NCI-H1048 (cell line): ENCODE measurements at regions not wholly inside any gene's neighbourhood (a gene's known extent, or its start where the extent isn't known, plus 50 kb on each side); places are given as distances from the start of the nearest gene placed in this dataset.
"Not testable (repeated sequence)": the region's sequence is repeated elsewhere in the genome, so short reads cannot be mapped to it uniquely, and the experiment has no call there.

Experiments
- DNase-seq: peaks from one replicate; lab custom pipeline; 2025; lab: John Stamatoyannopoulos, UW

DNA sequence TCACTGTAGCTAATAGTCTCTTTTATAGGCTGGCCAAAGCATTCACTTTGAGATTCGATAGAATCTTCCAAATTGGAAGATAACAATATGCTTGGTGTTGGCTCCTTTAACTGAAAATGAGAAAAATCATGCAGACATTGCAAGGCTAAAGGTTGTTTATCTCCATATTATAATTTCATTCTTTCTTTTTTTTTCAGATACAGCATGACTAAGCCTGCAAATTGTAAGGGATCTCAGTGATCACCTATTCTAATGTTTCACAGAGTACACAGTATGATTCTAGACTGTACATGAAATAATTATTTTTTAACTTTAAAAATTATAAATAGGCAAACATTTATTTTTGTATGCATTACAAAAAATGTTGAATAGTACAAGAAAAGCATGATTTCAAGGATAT lies 451.7 kb upstream of the DDI1 start:
- DNase-seq, result no peak

DNA sequence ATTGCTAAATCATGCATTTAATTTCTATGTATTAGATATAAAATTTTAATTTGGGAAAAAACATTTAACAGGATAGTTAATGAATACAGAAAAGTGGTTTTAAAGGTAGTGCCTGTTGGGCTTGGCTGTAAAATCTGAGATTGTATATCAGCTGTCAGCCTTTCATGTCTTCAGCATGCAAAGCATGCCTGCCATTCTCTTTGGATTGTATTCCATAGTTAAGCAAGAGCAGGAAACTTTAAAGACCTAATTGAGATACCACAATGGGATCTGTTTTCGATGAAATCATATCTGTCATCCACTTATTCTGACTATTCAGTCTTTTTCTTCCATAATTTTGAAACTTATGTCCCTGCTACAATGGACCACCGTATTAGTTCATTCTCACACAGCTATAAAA lies 451.0 kb upstream of the DDI1 start:
- no peak for DNase-seq

DNA sequence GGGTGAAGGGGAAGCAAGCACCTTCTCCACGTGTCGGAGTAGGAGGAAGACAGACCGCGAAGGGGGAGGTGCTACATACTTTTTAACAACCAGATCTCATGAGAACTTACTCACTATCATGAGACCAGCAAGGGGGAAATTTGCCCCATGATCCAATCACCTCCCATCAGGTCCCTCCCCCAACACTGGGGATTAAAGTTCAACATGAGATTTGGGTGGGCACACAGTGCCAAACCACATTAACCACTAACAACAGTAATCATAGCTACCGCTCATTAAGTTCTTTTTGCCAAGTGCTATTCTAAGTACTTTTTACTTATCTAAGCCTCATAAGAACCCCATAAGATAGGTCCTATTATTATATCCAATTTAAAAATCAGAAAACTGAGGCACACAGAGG lies 450.5 kb upstream of the DDI1 start:
- DNase-seq, result no peak

DNA sequence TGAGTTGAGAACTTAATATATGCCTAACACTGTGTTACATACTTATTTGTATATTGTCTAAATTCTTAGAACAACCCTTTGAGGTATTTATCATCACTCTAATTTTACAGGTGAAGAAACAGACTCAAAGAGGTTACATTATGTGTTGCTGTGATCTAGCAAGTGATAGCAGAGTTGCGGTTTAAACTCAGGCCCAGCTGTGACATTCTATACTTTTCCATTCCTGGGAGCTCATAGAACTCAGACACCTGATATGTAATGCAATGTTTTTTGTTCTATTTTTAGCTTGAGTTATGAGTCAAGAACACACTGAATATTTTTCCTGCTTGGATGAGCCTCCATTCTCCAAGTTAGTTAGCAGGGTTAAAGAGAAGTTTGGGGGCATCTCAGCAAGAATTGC lies 449.7 kb upstream of the DDI1 start:
- DNase-seq, result no peak

DNA sequence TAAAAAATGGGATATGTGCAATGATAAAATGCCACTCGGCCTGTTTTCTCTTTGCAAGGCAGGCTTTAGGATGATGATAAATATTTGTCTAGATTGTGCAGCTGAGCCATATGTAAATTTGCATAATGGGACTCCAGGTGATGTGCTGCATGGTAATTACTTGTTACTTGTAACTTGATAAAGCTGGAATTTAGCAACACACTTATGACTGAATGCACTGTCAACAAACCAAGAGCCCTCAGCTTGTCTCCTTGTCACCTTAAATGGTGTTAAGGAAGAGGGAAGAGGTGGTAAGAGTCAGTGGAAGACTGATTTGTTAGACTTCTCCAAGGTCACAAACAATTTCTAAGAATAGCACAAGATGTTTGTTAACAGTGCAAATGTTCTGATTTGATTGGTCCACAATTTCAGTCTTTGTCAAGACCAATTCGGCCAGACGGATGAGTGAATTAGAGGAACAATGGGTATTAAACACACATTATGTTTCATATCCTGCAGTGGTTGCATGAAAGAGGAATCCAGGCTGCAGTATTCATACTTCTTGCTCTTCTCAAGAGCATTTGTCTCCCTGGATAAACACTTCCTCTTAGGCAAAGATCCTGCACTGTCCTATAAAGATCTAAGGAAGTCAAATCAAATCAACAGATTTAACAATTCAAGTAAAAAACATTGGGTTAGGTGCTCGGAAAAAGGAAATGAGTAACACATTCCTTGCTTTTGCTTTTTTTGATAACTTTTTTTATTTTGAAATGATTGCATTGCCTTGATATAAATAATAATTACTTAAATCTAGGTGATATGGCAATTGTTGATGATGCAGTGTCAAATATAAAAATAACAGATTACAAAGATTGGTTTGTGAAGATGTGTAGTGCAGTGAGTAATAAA lies 448.3 kb upstream of the DDI1 start:
- no peak for DNase-seq

DNA sequence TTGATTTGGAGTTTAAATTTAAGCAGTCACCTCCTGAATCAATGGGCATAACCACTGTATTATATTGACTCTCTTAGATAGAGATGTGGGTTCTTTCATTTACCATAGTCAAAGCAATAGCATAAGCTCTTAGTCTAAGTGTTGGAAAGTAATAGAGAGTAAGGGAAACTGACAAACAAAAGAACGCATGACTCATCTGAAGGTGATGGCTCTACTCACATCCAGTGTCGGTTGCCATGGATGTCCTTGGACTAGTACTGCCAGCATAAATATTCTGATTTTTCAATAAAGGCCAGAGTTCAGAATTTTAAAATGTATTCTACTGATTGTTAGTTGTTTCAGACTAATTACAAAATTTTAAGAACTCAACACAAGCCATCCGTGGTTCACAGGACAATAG lies 444.9 kb upstream of the DDI1 start:
- DNase-seq, result no peak

DNA sequence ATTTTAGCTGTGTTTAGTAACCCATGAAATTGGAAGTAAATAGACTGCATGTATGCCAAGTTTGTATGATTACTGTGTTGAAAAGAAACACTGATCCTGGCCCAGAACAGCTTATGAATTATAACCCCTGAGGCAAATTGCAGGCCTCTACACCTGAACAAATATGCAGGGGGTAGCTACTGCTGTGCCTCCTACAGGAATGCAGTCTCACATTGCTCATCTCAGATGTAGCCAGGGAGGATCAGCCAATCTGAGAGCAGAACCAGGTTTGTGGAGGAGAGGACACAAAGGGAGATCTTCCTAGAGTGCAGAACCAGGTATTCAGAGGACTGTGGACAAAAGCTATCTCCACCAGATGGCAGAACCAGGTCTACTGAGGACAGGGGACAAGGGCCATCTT lies 442.2 kb upstream of the DDI1 start:
- DNase-seq, result no peak

DNA sequence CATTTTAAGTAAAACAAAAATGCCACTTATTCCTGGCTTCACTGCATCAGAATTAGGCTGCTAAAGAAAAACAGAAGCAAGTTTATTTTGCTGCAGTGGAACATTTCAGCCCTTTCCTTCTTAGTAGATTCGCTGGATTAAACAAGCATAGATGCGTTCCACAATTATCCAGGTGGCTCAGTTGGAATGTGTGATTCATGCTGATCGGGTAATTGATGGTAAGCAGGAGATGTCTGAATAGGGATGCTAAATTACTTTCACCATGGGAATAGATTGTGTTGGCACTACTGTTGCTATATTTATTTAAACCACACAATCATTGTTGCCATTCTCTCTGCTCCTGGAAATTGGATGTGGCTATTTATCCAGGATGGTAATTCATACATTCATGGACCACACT lies 440.1 kb upstream of the DDI1 start:
- no peak for DNase-seq

DNA sequence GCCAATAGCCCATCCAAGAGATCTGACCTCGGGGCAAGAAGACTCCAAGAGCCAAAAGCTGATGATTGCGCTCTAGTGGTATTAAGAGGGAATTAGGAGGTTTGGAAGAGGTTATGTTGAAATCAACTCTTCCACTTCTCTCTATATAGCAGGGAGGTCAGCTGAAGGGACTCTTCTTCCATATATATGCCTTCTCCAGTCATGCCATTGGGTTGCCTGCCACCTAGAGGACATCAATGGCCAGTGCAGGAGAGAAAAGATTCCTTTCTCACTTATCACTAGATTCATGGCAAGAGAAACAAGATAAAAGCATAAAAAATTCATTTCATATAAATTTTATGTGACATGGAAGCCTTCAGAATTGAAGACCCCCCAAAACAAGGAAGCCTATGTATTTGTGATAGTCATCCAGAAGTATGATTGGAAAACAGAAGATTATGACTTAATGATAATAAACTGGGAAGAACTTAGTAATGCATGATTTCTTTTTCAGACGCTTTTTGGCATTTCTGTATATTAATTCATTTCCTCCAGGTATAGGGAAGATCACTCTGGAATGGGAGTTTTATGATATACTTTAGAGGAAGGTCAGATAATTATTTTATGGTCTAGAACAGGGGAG lies 435.1 kb upstream of the DDI1 start:
- no peak for DNase-seq

DNA sequence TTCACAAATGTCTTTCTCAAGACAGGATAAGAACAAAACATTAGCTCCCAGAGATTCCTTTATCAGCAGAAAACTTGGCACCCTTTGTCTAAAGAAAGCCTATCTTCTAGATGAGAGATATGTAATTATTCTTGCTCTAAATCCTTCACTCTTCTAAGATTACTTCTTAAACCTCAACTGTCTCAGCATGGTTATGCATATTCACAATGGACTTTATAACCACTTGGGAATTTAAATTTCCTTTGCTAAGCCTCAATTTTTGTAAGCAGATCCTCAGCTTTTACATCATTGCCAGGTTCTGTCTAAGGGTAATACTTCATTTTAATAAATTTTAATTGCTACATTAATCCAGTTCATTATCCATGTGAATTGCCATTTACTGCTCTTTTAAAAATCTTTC lies 433.6 kb upstream of the DDI1 start:
- DNase-seq, result no peak

DNA sequence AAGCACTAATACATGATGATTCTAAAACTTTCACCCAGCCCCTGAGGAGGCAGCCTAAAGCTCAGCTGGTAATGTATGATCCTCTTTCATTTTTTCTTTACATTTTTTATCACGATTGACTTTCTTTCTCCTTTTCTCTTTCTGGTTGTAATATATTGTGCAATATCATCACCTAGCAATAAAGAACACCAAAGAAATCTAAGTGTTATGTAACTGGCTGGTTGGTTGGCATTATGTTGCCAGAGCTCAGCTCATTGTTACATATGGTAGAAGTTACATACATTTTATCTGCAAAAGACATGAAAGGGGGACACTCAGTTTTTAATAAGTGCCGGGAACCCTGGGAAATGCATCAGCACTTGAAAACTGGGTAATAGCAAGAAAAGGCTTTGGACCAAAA lies 432.1 kb upstream of the DDI1 start:
- no peak for DNase-seq

DNA sequence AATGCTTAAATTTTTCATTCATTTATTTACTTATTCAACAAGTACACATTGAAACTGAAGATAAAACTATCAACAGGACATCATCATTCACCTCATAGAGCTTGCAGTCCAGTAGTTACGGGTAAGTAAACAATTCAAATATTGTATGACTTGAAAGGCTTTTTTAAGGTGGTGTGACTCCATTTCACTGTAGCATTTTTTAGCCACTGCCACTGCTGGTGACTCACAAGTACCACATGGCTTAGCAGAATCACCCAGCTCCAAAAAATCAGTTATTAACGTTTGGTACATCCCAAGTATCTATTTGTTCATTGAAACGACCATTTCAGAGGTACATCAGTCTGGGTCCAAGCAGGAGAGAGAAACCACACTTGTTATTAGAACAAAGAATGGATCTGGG lies 427.9 kb upstream of the DDI1 start:
- no peak for DNase-seq

DNA sequence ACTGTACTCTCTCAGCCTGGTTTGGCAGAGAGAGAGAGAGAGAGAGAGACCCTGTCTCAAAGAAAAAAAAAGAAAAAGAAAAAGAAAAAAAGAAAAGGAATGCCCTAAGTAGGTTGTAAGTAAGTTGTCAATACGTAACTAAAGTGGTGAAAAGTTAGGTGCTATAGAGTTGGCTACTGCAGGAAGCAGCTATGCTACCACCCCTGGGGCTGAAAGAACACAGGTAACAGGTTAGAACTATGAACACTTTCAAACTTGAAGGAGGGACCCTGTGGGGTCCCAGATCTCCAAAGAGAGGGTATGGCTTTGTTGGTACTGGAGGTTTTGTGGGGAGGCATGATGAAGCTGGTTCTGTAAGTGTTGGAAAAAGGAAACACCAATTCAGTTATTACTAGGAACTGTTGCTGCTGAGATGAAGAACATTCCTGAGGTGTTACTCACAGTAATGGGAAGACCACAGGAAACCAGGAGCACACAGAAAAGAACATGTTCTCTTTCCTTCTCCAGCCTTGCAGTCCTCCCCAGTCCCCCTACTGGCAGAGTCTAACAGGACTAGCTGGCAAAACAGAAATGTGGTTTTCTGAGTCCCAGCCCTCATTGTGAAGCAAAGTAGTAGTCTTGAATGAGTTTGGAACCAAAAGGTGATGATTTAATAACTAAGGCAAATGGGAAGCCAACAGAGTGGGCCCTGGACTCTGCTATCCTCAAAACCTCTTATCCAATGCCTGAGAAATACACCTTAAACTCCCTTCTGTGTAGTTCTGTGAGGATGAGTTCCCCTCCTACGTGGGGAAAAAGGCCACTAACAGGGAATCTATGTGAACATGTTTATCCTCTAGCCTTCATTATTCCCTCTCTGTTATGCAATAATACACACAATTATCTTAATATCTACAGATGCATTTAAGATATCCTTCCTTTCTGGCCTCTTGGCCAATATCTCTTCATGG lies 427.0 kb upstream of the DDI1 start:
- DNase-seq, result no peak

DNA sequence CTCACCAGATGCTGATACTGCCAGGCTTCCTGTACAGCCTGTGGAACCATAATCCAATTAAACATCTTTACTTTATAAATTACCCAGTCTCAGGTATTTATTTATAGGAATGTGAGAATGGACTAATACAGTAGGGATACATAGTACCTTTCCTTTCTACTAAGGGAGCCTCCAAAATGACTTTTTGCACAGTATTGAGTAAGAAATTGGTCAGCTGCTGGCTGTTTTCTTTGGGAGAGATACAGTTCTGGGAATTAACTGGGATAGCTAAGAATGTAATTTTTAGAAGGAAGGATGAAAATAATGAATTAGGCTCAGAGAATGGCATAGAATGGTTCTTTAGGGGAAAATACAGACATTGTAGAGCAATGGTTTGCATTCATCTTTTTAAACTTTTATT lies 426.0 kb upstream of the DDI1 start:
- no peak for DNase-seq

DNA sequence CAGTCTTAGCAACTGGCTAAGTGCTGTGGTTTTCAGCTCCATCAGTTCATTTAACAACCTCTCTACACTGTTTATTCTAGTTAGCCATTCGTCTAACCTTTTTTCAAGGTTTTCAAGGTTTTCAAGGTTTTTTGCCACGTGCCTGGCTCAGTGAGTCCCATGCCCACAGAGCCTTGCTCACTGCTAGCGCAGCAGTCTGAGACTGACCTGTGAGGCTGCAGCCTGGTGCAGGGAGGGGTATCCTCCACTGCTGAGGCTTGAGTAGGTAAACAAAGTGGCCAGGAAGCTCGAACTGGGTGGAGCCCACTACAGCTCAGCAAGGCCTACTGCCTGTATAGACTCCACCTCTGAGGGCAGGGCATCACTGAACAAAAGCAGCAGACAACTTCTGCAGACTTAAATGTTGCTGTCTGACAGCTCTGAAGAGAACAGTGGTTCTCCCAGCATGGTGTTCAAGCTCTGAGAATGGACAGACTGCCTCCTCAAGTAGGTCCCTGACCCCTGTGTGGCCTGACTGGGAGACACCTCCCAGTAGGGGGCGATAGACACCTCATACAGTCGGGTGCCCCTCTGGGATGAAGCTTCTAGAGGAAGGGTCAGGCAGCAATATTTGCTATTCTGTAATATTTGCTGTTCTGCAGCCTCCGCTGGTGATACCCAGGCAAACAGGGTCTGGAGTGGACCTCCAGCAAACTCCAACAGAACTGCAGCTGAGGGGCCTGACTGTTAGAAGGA lies 424.7 kb upstream of the DDI1 start:
- DNase-seq, result not testable (repeated sequence)

DNA sequence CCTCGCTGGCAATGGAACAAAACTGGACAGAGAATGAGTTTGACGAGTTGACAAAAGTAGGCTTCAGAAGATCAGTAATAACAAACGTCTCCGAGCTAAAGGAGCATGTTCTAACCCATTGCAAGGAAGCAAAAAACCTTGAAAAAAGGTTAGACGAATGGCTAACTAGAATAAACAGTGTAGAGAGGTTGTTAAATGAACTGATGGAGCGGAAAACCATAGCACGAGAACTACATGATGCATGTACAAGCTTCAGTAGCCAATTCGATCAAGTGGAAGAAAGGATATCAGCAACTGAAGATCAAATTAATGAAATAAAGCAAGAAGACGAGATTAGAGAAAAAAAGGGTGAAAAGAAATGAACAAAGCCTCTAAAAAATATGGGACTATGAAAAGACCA lies 424.0 kb upstream of the DDI1 start:
- not testable (repeated sequence) for DNase-seq

DNA sequence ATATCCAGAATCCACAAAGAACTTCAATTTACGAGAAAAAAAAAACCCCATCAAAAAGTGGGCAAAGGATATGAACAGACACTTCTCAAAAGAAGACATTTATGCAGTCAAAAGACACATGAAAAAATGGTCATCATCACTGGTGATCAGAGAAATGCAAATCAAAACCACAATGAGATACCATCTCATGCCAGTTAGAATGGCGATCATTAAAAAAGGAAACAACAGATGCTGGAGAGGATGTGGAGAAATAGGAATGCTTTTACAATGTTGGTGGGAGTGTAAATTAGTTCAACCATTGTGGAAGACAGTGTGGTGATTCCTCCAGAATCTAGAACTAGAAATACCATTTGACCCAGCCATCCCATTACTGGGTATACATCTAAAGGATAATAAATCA lies 419.9 kb upstream of the DDI1 start:
- DNase-seq, result not testable (repeated sequence)

DNA sequence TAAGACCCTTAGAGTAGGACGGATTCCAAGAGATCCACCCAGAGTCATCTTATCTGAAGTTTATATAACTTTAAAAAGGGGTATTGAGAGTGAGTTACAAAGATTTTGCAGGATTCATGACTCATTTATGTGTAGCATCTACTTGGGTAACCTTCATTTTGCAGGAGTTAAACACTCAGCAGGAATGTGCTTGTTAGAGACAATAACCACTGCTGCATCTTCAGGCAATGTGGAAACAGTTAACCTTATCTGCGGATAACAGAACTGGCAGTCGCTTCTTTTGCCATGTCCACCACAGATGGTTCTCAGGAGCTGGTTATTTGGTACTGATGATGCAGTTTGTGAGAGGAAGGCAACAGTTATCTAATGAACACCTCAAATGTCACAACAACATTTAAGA lies 417.9 kb upstream of the DDI1 start:
- no peak for DNase-seq

DNA sequence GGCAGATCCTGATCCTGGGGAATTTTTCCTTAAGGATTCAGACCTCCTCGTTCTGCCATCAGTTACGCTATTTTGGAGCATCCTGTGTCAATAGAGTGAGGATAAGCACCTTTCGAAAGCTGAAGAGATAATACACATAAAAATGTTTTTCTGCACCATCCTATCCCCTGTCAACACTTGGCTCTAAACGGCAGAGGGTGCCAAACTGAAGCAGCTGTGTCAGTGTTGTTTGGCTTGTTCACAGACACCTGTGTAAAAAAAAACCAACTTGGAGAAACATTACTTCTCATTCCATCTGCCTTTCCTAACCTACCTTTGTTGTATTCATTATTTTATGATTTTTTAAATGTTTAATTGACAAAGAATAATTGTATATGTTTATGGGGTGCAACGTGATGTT lies 417.0 kb upstream of the DDI1 start:
- DNase-seq, result no peak

DNA sequence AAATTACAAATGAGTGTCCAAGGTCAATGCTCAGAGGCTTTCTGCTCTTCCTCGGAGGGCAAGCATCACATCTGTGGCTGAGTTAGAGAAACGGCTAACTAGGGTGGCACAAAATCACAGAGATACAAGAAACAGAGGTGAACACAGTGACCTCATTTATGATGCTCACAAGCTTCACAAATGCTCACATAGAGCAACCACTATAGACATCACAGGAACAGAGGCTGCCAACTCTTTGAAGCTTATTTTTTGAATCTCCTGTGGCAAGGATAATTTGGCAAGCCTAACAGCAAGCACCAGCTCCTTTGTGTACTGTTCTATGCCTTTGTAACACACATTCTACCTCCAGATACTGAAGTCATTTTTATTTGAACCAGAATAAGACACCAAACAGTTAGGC lies 416.5 kb upstream of the DDI1 start:
- DNase-seq, result no peak

DNA sequence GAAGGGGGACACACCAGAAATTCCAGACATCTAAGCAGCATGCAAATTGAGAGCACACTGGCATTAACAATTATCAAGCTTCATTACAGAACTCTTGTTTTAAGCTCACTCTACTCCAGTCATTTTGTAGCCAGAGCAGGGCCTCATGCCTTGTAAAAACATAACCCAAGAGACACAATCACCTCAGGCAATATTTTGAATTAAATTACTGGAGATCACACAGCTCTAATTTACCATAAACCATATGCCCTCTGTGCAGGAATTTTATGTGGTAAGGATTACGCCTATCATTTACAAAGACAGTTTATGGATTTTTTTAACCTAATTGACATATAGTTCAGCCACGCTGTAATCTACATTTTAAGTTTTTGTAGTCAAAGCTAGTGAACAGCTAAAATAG lies 414.1 kb upstream of the DDI1 start:
- DNase-seq, result no peak

DNA sequence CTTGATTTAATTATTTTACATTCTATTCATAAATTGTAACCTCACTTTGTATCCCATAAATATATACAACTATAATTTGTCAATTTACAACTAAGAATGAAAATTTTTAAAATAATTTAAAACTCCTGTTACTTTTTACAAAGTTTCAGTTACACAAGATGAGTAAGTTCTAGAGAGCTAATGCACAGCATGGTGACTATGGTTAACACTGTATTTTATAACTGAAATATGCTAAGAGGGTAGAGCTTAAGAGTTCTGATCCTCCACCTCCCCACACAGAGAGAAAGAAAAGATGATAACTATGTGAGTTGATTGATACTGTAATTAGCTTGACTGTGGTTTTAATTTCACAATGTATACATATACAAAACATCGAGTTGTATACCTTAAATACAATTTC lies 412.5 kb upstream of the DDI1 start:
- no peak for DNase-seq
